GM19463 (cell line): ENCODE measurements at regions not wholly inside any gene's neighbourhood (a gene's known extent, or its start where the extent isn't known, plus 50 kb on each side); places are given as distances from the start of the nearest gene placed in this dataset.
"Not testable (repeated sequence)": the region's sequence is repeated elsewhere in the genome, so short reads cannot be mapped to it uniquely, and the experiment has no call there.

Experiments
- ATAC-seq: cut with Tn5 transposase; IDR thresholded peaks from one replicate; pipeline ENCODE4 v1.9.1; 2021; ENCODE audit warnings: mild to moderate bottlenecking, moderate library complexity; ENCODE audit not compliant: unreplicated experiment

- no peak for ATAC-seq
These were observed 60.4 kb upstream of the PDHA2 start for GRCh38 chr4:95779447-95779846.

- no peak for ATAC-seq
These were observed 61.2 kb upstream of the PDHA2 start for GRCh38 chr4:95778666-95779065.

DNA sequence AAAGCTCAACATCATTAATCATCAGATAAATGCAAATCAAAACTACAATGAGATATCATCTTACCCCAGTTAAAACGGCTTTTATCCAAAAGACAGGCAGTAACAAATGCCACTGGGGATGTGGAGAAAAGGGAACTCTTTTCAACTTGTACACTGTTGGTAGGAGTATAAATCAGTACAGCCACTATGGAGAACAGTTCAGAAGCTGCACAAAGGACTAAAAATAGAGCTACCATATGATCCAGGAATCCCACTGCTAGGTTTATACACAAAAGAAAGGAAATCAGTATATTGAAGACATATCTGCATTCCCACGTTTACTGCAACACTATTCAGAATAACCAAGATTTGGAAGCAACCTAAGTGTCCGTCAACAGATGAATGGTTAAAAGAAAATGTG lies 69.3 kb upstream of the PDHA2 start:
- not testable (repeated sequence) for ATAC-seq

GRCh38 chr4:95764961-95765360 lies 74.9 kb upstream of the PDHA2 start:
- no peak for ATAC-seq

- ATAC-seq = no peak
These were observed 78.0 kb upstream of the PDHA2 start for GRCh38 chr4:95761871-95762270.

GRCh38 chr4:95761426-95761825 lies 78.5 kb upstream of the PDHA2 start:
- no peak for ATAC-seq

DNA sequence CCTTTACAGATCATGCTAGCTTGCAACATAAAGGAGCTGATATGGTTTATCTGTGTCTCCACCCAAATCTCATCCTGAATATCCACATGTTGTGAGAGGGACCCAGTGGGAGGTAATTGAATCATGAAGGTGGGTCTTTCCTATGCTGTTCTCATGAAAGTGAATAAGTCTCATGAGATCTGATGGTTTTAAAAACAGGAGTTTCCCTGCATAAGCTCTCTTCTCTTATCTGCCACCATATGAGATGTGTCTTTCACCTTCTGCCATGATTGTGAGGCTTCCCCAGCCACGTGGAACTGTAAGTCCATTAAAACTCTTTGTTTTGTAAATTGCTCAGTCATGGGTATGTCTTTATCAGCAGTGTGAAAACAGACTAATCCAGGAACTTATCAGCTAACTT lies 79.2 kb upstream of the PDHA2 start:
- not testable (repeated sequence) for ATAC-seq

GRCh38 chr4:95758001-95758400 lies 81.9 kb upstream of the PDHA2 start:
- no peak for ATAC-seq

GRCh38 chr4:95754667-95755066 lies 85.2 kb upstream of the PDHA2 start:
- no peak for ATAC-seq

DNA sequence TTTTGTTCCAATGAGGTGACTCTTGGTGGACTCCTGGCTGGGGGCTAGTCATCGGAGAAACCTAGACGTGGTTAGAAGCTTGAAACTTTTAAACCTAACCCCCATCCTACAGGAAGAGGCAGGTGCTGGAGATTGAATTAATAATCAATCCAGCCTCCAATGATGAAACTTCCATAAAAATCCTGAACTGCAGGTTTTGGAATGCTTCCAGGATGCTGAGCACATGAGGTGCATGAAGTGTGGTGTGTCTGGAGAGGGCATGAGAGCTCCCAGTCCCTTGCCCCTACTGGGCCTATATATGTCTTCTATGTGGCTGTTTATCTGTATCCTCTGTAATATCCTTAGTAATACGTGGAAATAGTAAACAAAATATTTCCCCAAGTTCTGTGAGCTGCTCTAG lies 90.7 kb upstream of the PDHA2 start:
- no peak for ATAC-seq

DNA sequence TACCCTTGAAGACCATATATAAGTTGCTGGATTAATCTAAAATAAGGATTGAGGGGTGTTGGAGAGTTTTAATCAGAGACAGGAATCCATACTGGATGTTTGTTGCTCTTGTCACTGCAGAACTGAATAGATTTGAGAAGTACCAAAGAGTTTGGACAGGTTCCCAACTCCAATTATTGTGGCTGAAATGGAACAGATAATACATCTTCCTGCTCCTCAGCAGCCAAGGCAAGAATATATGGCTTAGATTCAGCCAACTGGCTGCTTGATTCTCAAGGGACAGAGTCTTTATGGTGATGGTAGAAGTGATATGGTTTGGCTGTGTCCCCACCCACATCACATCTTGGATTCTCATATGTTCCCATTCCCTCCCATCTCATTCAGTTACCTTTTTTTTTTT lies 97.0 kb upstream of the PDHA2 start:
- no peak for ATAC-seq

DNA sequence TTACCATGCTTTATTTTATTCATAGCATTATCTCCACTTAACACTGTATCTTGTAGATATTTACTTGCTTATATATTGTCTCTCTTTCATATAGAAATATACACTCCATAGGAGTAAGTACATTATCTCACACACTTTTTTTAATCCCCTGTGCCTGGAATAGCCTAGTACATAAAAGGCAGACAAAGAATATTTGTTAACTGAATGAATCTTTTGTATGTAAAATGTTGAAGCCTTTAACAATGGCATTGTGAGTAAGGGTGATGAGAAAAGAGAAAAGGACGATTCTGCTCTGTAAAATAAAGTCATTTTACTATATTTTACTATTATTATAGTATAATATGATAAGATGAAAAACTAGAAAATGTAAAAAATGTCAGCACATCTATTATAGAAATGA lies 97.7 kb upstream of the PDHA2 start:
- ATAC-seq = no peak

DNA sequence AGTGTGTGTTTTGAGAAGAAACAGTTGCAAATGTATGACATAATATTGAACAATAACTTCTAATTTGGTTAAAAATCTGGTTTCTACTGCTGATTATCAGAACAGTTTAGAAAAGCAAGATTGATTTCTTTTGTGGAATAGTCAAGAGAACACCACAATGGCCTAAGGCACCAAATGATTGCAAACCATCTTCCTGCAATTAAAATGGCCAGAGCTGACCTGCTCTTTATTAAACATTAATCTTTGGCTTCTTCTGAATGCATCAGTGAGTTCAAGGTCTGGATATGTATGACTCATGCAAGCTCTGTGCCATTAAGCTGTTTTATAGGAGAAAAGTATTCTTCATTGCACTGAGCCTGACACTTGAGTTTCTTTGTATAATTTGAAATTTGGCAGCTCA lies 107.8 kb upstream of the PDHA2 start:
- no peak for ATAC-seq

DNA sequence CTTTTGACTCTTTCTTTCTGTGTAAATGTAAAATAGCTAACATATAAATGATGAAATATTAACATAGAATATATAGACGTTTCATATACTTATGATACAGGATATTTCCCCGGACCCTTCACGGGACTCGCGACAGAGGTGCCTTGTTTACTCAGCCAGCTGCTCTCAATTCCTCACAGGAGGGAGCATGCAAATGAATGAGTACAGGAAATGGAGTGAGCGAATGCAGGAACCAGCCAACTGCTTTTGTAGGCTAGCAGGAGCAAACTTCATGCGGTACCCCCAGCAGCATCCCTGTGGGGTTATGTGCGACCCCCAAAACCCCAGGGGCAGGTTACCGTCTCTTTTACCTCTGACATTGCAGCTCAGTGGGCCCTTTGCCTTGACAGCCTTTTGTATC lies 110.3 kb upstream of the PDHA2 start:
- no peak for ATAC-seq

DNA sequence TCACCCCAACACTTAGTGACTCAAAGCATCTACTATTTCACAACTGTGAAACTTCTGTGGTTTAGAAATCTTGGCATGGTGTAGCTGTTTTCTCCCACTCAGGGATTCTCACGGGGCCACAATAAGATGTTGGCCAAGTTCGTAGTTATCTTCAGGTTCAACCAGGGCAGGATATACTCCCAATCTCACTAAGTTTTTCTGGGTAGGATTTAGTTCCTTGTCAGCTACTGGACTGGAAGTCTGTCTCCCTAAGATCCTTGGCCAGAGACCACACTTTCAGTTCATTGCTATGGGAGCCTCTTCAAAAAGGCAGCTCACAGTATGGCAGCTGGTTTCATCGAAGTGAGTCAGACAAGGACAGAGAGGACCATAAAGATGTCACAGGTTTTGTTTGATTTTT lies 111.7 kb upstream of the PDHA2 start:
- ATAC-seq = no peak

DNA sequence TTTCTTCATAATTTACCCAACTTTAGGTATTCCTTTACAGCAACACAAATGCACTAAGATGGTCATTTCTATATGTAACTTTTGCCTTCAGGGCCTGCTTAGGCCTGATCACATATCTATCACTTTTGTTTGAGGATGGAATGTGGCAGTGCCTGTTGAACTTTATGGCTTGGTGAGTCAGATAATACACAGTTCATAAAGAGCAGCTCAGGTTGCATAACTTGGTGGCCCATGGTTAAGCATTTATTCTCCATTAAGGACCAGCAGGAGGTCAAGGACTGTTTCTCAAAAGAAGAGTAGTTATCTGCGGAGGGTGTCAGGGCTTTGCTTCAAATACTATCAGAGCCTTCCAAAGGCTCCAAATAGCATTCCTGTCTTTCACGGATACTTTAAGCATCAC lies 124.1 kb upstream of the PDHA2 start:
- ATAC-seq = no peak

- no peak for ATAC-seq
These were observed 125.3 kb upstream of the PDHA2 start for GRCh38 chr4:95714571-95714970.

- ATAC-seq = no peak
These were observed 134.6 kb upstream of the PDHA2 start for GRCh38 chr4:95705323-95705722.

- no peak for ATAC-seq
These were observed 138.3 kb upstream of the PDHA2 start for GRCh38 chr4:95701500-95702170.

DNA sequence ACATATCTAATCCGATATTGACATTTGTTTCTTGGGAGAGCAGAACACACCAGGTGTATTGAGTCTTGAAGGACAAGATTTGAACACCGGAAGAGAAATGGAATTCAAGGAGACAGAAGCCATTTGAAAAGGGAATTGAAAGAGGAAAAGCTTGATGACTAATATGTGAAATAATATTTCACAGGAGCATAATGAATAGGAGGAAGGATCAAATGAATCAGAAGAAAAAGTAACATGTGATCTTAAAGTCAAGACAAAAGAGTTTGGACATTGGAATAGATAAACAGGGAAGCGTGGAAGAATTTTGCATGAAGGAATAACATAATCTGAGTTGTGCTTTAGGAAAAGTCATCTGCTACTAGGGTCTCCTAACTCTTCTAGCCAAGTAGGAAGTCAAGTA lies 145.5 kb upstream of the PDHA2 start:
- ATAC-seq = no peak

- no peak for ATAC-seq
These were observed 144.8 kb upstream of the UNC5C start for GRCh38 chr4:95693594-95693993.

DNA sequence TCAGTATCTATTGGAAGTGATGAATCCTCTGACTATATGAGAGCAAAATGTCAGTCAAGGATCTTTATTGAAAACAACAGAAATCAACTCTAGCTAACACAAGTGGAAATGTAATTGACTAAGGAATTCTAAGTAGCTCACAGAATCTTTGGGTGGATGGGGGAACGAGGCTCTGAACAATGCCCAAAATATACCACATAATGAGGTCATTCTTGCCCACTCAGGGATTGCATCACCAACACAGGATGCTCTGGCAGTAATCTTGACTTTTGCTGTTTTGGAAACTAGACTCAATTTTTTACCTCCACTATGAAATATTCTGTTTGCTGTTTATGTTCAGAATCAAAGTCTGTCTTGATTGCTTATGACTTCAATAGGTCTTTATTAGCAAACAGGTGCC lies 127.4 kb upstream of the UNC5C start:
- ATAC-seq = no peak

DNA sequence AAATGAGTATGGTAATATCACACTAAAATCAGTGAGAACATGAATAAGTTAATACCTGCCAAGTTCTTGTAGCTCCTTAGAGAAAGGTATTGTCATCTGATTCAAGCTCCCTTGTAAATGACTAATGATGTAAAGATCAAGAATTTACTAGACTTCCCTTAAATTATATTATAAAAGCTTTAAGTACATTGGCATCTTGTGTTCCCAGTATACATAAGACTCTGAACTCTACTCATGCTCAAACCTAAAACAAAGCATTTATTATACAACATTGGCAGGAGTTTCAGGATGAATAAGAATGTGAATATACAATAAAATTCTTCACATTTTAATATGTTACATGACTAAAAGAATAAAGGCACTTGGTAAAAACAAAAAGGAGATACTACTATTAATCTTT lies 126.8 kb upstream of the UNC5C start:
- no peak for ATAC-seq
